Progenitor cell of endocrine pancreas (in vitro differentiated cells): ENCODE measurements at regions not wholly inside any gene's neighbourhood (a gene's known extent, or its start where the extent isn't known, plus 50 kb on each side); places are given as distances from the start of the nearest gene placed in this dataset.

Experiments used
- DNase-seq: peaks from one replicate; pipeline ENCODE4 v3.0.0; 2021; ENCODE audit warnings: low spot score; ENCODE audit not compliant: unreplicated experiment
- H3K27ac Mint-ChIP-seq: 2 replicates; pipeline ENCODE4 v1.8.0; 2021; ENCODE audit warnings: mild to moderate bottlenecking, moderate library complexity, mixed read lengths
- H3K27me3 Mint-ChIP-seq: 2 replicates; pipeline ENCODE4 v1.8.0; 2021; ENCODE audit warnings: mixed read lengths
- H3K36me3 Mint-ChIP-seq: 2 replicates; pipeline ENCODE4 v1.8.0; 2022; ENCODE audit warnings: mixed read lengths; ENCODE audit not compliant: insufficient read depth
- H3K4me1 Mint-ChIP-seq: 2 replicates; pipeline ENCODE4 v1.8.0; 2021; ENCODE audit warnings: low read depth, mixed read lengths
- H3K4me3 Mint-ChIP-seq: 2 replicates; pipeline ENCODE4 v1.8.0; 2021; ENCODE audit warnings: low read depth, mild to moderate bottlenecking, moderate library complexity, mixed read lengths
- H3K9me3 Mint-ChIP-seq: 2 replicates; pipeline ENCODE4 v1.8.0; 2021; ENCODE audit warnings: low read depth, mixed read lengths
- TF ChIP-seq, protein P1 (sequence below): fragments of 200-600 bp; sonication (generic); IDR thresholded peaks from one replicate; pipeline ENCODE4 v1.5.0; 2021; ENCODE audit warnings: antibody characterized with exemption, mild to moderate bottlenecking; ENCODE audit not compliant: unreplicated experiment

DNA sequence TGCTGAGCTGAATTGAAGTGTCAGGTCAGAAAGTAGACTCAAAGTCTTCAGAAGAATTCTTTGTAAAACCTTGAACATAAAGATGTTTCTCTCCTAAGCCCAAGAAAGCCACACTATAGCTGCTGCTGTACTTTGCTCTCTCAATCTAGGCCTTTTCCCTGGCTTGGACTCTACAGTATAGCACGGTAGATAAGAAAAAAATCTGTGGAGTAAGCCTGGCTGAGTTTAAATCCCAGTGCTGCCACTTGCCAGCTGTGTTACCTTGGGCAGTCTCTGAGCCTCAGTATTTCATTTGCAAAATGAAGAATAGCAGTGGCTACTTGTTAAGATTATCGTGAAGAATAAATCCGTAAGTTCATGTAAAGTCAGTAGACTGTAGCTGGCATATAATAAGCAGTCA, 53.3 kb upstream of the UFL1 start:
- Mint-ChIP-seq H3K4me1 (no peaks in the 10 kb centered on the region), H3K9me3 (no peaks in the 10 kb centered on the region), H3K36me3 (no peaks in the 10 kb centered on the region), H3K27me3 (no peaks in the 10 kb centered on the region), H3K27ac (no peak overlapping the region), H3K4me3 (no peak overlapping the region)
- DNase-seq, result no peak
- TF ChIP-seq, protein P1, sequence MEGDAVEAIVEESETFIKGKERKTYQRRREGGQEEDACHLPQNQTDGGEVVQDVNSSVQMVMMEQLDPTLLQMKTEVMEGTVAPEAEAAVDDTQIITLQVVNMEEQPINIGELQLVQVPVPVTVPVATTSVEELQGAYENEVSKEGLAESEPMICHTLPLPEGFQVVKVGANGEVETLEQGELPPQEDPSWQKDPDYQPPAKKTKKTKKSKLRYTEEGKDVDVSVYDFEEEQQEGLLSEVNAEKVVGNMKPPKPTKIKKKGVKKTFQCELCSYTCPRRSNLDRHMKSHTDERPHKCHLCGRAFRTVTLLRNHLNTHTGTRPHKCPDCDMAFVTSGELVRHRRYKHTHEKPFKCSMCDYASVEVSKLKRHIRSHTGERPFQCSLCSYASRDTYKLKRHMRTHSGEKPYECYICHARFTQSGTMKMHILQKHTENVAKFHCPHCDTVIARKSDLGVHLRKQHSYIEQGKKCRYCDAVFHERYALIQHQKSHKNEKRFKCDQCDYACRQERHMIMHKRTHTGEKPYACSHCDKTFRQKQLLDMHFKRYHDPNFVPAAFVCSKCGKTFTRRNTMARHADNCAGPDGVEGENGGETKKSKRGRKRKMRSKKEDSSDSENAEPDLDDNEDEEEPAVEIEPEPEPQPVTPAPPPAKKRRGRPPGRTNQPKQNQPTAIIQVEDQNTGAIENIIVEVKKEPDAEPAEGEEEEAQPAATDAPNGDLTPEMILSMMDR, result no peak

DNA sequence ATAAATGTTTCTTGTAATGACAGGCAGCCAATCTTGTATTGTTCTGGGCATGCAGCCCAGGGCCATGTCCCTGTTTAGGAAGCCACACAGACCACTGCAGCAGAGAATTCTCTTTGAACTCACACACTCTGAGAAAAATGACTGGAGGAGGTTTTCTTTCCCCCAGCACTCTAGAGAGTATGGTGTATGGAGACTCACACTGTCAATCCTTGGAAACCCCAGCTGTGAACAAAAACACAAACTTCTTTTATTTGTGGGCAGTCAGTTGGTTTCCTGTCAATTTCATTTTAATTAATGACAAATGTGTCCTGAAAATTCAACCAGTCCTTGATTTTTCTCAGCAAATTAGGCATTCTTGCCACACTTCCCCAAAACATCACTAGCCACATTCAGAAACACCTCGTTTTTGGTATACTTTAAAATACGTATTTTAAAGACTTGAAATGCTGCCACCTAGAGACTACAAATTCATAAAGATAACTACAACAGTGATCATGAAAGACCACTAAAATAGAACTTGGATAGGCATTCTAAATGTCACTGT, 52.9 kb upstream of the UFL1 start:
- DNase-seq, result no peak

DNA sequence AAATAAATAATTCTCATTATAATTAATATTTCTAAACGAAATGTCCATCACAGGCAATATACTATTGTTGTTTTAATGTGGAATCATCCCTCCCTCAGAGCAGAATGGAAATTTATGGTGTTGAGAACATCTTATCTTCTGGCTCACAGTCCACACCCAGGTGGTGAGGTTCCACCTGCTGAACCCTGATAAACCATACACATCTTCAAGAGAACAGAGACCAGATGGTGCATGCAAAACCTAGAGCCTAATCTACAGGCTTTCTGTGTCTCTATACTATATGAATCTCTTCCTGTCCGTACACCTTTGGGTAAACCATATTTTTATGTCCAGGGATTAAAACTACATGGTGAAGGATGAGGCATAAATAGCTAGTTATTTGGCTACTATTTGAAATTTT, 52.3 kb upstream of the UFL1 start:
- no peak overlapping the region for H3K27ac Mint-ChIP-seq

More for the DNA sequence above, 52.9 kb upstream of the UFL1 start:
- no peaks in the 10 kb centered on the region for H3K4me1 Mint-ChIP-seq
- no peaks in the 10 kb centered on the region for H3K27me3 Mint-ChIP-seq
- H3K4me3 Mint-ChIP-seq, result no peak overlapping the region
- TF ChIP-seq, protein P1, result peak; percentile 51
- no peaks in the 10 kb centered on the region for H3K36me3 Mint-ChIP-seq
- no peaks in the 10 kb centered on the region for H3K9me3 Mint-ChIP-seq
- H3K27ac Mint-ChIP-seq, result no peak overlapping the region

DNA sequence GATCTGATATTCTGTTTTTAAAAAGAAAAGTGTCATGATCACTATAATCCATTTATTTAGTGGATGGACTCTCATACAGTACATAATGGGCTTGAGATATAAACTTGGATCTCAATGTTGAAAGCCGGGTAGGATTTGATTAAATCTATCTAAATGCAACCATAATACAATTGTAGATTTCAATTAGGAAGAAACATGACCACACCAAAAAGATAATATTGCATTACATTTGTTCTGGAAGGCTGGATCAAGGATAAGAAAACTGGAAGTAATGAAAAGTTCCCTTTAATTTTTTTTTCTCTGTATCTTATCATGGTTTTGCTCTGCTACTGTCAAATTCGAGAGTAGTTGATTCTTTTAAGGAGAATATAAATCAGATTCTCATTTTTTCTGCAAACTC, 51.3 kb upstream of the UFL1 start:
- TF ChIP-seq, protein P1, result no peak
- DNase-seq, result no peak
- Mint-ChIP-seq H3K4me1 (peaks cover 1% of the 10 kb centered on the region), H3K27ac (no peak overlapping the region), H3K27me3 (no peaks in the 10 kb centered on the region), H3K36me3 (no peaks in the 10 kb centered on the region), H3K9me3 (peaks cover 8% of the 10 kb centered on the region), H3K4me3 (no peak overlapping the region)

More for the DNA sequence above, 52.3 kb upstream of the UFL1 start:
- H3K27me3 Mint-ChIP-seq, result no peaks in the 10 kb centered on the region
- no peaks in the 10 kb centered on the region for H3K36me3 Mint-ChIP-seq
- H3K4me3 Mint-ChIP-seq, result no peak overlapping the region
- no peak for DNase-seq
- no peaks in the 10 kb centered on the region for H3K9me3 Mint-ChIP-seq
- H3K4me1 Mint-ChIP-seq, result peaks cover 1% of the 10 kb centered on the region
- TF ChIP-seq, protein P1, result no peak
